HG03159 (cell line): ENCODE measurements at regions not wholly inside any gene's neighbourhood (a gene's known extent, or its start where the extent isn't known, plus 50 kb on each side); places are given as distances from the start of the nearest gene placed in this dataset.

Experiments used
- ATAC-seq: cut with Tn5 transposase; IDR thresholded peaks from one replicate; pipeline ENCODE4 v1.9.1; 2021; ENCODE audit warnings: mild to moderate bottlenecking, moderate library complexity; ENCODE audit not compliant: unreplicated experiment

DNA sequence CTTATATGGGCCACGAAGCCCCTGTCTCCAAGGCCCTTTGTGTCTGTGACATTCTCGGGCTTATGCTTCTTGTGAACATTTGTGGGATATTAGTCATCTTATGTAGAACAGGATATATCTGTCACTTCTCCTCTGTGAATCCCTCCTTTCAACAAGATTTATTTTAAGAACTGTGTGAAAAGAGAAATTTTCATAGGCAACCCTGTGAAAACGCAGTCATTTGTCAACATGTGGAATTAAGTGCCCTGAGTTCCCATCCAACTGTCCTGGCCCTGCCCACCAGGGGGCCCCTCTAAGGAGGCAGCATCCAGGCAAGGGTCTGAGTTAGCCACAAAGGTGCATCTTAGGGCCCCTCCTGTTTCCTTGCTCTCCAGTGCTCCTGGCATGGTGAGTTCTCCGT lies 76.8 kb upstream of the CHRNA7 start:
- ATAC-seq: no peak

DNA sequence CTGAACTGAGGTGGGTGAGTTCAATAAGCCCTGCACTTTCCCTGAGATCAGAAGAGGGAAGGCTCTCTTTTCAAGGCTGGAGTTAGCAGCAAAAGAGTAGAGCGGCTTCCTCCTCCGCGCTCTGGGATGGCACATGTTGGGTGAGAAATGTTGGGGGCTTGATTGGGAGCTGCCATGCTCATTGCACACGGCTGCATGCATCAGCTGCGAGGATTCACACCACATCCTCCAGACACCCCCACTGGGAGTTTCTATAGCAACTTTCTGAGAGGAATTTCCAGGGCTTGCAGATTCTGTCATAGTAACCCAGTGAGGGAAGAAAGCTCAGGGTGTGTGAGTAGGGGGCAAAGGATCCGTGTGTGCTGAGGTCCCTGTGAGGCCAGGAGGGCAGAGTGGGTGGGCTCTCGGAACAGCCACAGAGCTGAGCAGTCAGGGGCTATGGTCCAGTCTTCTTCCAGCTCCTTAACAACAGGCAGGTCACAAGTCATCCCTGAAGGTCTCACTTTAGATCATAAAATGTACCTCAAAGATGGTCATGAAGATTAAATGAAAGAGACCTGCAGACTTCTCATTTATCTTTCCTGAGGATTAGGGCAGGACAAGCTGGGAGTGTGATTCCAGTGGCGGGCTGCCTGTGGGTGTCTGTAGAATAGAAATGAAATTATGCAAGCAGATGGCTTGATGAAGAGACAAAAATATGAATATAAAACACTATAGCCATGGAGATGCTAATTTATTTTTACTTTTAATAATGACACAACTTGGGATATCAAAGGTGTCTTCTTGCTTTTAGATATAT lies 75.7 kb upstream of the CHRNA7 start:
- ATAC-seq: no peak

DNA sequence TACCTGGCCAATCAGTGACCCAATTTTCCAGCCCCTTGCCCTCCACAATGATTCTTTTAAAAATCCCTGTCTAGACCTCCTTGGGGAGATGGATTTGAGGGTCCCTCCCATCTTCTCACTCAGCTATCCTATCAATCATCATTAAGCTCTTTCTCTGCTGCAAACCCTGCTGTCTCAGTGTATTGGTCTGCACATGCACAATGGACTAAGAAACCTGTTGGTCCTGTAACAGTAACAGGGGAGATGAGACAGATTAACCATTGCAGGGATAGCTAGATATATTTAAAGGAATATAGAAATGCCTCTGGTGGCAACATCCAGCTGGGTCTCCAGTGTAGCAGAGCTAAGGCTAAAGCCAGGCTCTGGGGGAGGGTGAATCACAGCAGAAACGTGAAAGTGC lies 74.6 kb upstream of the CHRNA7 start:
- ATAC-seq: no peak

DNA sequence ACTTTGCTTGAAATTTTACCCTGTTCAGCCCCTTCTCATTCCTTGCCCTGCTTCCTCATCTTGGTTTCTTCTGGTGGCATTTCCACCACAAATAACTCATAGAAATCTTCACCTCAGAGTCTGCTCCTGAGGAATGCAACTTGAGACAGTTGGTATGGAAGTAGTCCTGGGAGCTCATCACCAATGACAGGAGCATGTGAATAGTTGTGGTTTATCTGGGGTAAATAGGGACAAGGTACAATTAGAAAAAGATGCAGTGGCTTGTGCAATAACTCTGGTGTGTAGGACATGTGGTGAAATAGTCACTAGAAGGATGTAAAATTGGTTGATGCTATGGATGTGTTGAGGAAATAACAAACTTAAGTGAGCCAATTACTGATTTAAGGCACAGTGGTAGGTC lies 72.7 kb upstream of the CHRNA7 start:
- no peak for ATAC-seq

DNA sequence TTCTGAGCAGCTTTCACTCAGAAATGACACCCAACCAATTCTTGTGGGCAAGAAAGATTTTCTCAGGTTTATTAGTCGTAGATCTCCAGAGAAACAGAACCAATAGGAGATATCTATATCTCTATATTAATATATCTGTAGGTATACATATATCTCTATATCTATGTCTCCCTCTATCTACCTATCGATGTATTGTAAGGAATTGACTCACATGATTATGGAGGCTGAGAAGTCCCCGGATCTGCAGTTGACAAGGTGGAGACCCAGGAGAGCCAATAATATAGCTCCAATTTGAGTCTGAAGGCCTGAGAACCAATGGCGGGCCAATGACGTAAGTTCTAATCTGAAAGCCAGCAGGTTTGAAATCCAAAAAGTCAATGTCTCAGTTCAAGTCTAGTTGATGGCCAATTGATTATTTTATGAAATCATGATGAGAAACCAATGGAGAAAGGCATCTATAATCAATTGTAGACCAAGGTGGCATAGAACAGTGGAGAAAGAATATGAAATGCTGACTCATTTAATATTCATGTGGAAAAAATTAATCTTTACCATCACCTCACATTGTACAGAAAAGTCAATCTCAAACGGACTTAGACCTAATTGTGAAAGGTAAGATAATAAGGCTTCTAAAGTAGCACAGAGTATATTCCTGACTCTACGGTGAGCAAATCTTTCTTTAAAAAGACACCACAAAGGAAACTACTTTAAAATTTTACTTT lies 65.6 kb upstream of the CHRNA7 start:
- no peak for ATAC-seq

DNA sequence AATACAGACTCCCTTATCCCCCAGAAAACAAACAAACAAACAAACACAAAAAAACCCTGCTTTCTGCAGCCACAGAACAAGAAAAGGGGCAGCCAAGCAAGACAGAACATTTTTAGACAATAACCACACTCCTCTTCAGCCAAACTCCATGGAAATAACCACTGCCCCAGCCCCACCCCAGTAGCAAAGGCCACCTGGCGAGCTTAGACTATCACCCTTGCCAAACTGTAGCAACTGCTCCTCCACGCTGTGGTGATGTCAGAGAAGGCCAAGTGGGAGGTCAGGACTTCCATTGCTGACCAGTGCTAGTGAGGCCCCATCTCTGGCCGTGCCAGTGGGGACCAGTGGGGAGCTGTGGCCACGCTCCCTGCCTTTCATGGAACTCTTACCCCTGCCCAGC lies 60.3 kb upstream of the CHRNA7 start:
- no peak for ATAC-seq

DNA sequence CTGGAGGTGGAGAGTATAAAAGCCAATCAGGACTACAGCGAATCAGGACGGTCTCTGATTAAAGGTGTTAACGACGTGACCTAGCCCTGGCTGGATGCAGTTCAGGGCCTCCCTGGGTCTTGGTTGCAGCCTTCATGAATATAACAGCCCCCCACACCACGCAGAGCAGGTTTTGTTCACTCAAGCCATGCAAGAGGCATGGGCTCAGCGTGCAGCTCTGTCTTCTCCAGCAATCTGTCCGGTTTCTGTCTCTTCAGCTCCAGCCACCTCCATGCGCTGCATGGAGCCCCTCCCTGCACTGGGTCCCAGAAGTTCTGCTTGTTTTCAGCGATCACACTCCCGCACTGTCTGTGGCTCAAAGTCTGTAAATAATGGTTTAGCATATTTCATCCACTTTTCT lies 57.1 kb upstream of the CHRNA7 start:
- ATAC-seq: no peak

DNA sequence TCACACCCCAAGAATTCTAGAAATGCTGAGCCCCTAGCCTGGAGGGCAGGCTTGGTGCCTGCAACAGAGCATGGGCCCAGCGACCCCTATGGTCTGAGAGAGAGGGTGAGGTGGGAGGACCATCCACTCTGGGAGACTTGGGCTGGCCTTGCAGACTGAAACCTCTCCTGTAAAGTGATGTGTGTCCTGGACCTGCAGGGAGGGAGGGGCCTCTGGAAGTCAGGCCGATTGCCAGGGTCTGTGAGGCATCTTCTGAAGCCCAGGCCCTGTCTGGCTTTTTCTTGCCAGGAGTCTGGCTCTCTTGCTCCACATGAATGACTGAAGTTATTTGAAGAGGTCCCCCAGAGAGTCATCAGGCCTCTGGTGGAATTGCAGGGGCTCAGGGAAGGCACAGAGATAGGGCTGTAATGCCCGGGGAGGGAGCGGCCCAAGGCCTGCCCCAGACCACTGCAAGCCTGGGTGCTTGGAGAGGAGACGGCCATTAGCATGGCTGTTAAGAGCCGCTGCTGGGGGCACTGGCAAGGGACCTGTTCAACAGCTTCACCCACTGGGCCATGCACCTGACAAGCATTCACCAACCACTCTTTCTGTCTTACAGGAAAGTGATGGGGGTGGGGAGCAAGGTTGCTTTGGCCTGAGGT lies 56.0 kb upstream of the CHRNA7 start:
- ATAC-seq: no peak

DNA sequence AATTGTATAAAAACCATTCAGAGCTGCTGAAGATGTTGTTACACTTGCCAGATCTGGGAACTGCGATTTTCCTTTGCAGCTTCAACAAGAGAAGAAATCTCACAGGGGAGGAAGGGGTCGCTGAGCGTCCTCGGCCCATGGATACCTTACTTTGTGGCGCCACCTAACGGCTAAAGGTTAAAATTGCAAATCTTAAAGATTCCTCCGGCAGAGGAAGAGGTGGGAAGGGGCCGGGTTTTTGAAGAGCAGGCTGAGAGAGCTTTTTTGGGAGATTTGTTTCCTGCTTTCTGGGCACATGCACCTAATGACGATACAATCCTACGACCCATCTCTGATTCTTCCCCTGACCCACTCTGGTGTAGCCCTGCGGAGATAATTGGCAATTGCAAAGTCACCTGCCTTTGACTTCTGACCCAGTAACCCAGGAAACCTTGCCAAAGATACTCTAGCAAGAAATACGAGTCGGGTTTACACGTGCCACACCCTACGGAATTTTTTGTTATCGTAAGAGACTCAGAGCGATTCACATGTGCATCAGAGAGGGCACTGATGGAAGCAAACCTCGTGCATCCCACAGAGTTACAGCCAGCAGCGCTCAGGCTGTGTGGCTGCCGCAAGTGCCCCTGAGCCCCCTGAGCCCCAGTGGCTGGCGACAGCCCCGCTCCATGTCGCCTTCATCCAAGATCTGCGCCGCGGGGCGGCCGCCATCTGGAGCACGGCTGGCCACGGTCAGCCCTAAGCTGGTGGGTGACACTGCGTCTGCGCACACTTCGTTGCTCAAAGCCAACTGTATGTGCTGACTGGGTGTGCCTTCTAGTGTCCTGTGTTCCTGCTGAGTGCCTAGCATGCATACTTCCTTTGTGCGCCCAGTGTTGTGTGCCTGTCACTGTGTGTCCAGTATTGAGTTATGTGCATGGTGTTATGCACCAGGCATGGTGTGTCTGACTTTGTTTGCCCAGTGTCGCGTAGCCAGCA lies 55.2 kb upstream of the CHRNA7 start:
- ATAC-seq: no peak

DNA sequence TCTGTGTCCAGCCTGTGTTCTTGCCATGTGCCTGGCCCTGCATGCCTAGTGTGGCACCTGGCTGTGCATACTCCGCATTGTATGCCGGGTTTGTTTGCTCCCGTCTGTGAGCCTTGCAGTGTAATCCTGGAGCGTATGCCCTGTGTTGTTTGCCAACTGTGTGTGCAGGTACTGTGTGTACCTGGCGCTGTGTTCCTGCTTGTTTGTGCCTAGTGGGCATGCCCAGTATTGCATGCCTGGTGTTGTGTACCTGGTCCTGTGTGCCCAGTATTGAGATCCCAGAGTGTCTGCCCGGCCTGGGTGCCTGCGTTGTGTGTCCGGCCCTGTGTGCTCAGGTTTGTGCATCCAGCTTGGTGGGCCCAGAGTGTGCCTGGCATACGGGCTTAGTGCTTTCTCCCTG lies 54.5 kb upstream of the CHRNA7 start:
- no peak for ATAC-seq

DNA sequence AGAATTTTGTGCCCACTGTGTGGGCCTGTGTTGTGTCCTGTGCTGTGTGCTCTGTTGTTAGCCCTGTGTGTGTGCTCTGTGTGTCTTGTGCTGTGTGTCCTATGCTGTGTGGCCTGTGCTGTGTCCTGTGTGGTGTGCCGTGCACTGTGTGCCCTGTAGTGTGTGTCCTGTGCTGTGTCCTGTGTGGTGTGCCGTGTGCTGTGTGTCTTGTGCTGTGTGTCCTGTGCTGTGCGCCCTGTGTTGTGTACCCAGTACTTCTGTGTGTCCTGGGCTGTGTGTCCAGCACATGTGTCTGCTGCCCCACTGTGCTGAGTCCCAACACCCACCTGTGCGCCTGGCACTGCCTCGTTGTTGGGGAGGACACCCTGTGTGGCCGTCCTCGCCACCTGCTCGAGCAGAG lies 53.2 kb upstream of the CHRNA7 start:
- no peak for ATAC-seq

DNA sequence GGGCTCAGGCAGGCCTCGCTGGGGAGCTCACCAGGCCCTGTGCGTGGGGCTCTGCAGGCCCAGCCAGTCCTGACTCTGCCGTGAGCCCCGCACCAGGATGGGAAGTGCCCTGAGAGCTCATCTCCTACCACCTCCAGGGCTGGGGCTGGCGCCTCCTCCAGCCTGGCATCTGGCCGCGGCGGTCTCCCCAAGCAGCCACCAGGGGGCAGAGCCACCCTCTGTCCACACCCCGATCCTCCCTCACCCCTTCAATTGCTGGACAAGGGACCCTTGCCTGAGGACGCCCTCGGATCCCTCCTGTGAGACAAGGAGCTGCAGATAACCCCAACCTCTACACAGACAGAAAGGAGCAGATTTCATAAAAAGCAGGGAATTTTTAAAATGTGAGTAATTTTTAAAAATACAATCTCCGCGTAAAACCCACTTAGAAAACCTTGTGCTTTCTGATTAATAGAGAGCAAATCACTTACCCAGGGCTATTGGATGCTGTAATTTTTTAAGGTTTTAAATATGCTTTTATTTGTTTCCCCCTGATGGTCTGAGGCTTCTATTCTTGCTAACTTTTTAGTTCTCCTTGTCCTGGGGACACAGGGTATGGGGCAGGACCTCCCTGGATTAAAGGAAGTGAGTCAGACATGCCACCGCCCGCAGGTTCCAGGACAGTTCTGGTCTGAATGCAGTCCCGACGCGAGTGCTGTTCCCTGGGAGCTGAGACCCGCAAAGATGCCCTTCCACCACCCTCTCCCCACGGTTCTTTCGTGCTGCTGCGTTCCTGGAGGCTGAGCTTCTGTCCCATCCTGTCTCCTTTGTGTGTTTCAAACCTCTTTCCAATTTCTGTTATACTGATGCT lies 52.3 kb upstream of the CHRNA7 start:
- peak; percentile 70 for ATAC-seq
